GM13976 (cell line): ENCODE measurements at regions not wholly inside any gene's neighbourhood (a gene's known extent, or its start where the extent isn't known, plus 50 kb on each side); places are given as distances from the start of the nearest gene placed in this dataset.

ENCODE experiments used
- DNase-seq: peaks from one replicate; pipeline ENCODE4 v3.0.0; 2012; ENCODE audit warnings: low spot score
- in situ Hi-C: fragments of 300-500 bp; cut with MboI; formaldehyde crosslinking; loops from one replicate; pipeline ENCODE4 v1.12.0; 2022; ENCODE audit warnings: low sequenced_read_pairs, mixed read lengths, inconsistent platforms; ENCODE audit not compliant: unreplicated experiment
- TF ChIP-seq, protein P1 (sequence below): IDR thresholded peaks from 2 replicates; pipeline ENCODE4 v1.5.1; 2012; ENCODE audit warnings: borderline replicate concordance, mild to moderate bottlenecking; ENCODE audit not compliant: insufficient read depth; ENCODE audit errors: extremely low read depth, missing control alignments, control extremely low read depth

DNA sequence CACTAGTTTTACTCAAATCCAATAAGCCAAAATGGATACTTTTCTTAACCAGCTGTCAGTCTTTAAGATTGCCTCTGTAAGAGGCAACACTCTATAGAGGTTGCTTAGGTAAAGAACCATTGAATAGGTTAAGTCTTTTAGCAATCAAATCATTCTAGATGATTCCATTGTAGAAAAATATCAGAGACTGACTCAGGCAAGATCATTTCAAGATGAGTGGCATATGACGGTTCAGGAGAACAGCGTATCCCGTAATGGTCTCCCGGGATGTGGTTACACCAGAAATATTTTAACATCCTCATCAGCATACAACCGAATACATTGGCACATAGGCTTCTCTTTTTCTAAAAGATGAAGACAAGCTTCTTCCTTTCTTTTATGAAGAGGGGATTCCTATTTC lies 641.7 kb upstream of the AGA start:
- TF ChIP-seq, protein P1, sequence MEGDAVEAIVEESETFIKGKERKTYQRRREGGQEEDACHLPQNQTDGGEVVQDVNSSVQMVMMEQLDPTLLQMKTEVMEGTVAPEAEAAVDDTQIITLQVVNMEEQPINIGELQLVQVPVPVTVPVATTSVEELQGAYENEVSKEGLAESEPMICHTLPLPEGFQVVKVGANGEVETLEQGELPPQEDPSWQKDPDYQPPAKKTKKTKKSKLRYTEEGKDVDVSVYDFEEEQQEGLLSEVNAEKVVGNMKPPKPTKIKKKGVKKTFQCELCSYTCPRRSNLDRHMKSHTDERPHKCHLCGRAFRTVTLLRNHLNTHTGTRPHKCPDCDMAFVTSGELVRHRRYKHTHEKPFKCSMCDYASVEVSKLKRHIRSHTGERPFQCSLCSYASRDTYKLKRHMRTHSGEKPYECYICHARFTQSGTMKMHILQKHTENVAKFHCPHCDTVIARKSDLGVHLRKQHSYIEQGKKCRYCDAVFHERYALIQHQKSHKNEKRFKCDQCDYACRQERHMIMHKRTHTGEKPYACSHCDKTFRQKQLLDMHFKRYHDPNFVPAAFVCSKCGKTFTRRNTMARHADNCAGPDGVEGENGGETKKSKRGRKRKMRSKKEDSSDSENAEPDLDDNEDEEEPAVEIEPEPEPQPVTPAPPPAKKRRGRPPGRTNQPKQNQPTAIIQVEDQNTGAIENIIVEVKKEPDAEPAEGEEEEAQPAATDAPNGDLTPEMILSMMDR: no peak
- in situ Hi-C loops: no loop called here
- DNase-seq: no peak

DNA sequence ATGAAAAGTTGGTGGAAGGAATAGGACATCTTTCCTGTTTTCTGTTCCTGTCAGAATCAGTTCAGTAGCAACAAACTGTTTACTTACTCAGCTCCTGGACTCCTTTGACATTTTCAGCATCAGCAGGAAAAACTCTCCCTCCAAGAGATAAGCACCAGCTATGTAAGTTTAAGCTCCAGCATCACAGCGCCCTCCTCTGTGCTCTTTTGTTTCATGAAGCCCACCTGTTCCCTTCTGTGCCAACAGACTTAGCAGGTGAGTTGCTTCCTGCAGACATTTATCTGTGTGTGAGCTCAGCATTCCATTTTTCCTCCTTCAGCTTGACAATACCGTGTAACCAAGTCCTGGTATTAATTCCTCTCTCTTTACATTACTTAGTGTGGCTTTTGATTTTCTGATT lies 644.1 kb upstream of the AGA start:
- TF ChIP-seq, protein P1: no peak
- DNase-seq: no peak
- in situ Hi-C loops: no loop called here

DNA sequence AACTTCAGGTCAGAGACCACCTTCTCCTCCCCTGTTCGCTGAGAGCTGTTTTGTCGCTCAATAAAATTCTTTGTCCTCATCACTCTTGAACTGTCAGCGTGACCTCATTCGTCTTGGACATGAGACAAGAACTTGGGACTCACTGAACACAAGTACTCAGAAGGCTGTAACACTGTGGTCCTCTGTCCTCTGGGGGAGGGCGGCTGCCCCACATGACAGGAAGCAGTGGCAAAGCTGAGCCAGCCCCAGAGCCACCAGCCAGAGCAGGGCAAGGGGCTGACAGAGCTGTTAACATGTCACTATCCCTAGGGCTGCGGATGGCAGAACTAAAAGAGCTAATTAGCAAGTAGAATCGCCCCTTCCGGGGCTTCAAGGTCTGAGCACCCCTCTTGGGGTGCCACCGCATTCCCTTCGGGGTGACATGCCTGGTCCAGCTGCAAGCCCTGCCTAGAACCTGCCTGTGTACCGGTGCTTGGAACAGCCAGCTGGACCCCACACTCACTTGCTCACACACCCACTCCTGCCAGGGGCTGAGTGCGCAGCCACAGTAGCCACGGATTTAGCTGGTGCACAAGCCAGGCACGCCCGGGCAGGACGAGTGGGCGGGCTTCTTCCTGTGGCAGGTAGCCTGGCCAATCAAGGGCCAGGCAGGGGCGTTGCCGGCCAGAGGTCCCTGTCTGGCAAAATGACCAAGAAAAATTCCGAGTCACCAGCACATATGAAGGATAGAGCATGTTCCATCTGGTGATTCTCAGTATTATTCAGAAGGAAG lies 648.6 kb upstream of the AGA start:
- in situ Hi-C loops: no loop called here
- TF ChIP-seq, protein P1: no peak
- DNase-seq: no peak

DNA sequence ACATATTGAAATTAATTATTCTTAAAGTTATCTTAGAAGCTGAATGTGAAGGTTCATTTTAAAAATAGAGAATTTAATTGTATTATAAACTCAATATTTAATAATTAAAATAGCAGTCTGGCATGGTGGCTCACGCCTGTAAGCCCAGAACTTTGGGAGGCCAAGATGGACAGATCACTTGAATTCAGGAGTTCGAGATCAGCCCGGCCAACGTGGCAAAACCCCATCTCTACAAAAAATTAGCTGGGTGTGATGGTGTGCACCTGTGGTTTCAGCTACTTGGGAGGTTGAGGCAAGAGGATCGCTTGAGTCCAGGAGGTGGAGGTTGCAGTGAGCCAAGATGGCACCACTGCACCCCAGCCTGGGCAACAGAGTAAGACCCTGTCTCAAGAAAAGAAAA lies 659.9 kb upstream of the AGA start:
- no peak for DNase-seq
- TF ChIP-seq, protein P1: no peak
- in situ Hi-C loops: no loop called here

DNA sequence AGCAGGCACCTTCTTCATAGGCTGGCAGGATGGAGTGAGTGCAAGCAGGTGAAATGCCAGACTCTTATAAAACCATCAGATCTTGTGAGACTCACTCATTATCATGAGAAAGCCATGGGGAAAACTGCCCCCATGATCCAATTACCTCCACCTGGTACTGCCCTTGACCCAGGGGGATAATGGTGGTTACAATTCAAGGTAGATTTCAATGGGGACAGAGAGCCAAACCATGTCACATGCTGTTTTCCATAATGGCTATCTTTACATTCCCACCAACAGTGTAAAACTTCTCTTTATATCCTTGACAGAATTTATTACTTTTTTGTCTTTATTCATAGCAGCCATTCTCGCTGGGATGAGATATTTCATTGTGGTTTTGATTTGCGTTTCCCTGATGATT lies 663.0 kb upstream of the AGA start:
- in situ Hi-C loops: no loop called here
- no peak for DNase-seq

DNA sequence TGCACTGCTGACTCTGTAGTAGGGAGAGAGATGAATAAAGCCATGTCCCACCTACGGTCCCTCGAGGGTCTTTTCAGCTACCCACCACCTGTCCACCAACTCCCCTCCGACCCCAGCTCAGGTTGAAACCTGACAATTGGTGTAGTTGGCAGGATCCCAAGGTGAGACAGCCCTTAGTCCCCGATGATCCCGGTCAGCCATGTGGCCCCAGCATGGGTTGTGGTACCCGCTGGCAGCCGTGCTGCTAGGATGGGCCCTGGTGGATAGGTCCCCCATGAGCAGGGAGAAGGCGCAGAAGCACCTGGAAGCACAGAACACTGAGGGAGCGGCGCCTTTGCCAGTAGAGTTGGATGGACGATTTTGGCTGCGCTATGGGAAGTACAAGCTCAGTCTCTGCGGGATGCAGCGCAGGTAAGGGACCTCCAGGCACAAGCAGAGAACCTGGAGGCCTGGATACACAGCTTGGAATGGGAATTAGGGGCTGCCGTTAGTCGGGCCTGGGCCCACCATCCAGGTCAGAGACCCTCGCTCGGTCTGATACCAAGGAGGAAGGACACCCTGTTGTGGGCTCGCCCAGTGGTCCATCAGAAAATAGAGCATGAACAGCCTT lies 694.6 kb upstream of the AGA start:
- in situ Hi-C loops: no loop called here
- TF ChIP-seq, protein P1: no peak
- no peak for DNase-seq

More for the DNA sequence above, 663.0 kb upstream of the AGA start:
- TF ChIP-seq, protein P1: no peak
